ENCODE measurements at regions not wholly inside any gene's neighbourhood (a gene's known extent, or its start where the extent isn't known, plus 50 kb on each side); places are given as distances from the start of the nearest gene placed in this dataset.

DNA sequence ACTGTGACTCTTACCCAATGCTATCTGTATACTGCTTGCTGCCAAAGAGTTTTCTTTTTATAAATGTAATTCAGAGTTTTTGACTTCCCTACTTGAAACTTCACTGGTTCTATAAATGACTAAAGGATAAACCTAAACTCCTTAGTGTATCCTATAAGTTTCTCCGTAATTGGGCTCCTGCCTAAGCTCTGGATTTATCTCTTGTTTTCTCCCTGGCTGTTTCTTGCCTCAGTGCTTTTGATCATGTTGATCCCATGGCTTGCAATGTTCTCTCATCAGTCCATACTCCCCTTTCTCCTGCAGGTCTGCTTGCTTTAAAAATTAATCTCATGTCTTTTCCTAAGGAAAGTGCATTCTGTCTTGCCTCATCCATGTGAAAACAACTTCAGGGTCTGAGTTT, 1543.1 kb upstream of the IGFBP7 start:
- Mint-ChIP-seq H3K9me3 (peaks cover 2% of the 10 kb centered on the region), H3K36me3 (ENCODE audit: low read depth) (no peaks in the 10 kb centered on the region), H3K4me1 (peaks cover 2% of the 10 kb centered on the region), H3K27ac (no peak overlapping the region), H3K27me3 (ENCODE audit: low read depth) (no peaks in the 10 kb centered on the region), H3K4me3 (no peak overlapping the region)
- TF ChIP-seq, protein P1, sequence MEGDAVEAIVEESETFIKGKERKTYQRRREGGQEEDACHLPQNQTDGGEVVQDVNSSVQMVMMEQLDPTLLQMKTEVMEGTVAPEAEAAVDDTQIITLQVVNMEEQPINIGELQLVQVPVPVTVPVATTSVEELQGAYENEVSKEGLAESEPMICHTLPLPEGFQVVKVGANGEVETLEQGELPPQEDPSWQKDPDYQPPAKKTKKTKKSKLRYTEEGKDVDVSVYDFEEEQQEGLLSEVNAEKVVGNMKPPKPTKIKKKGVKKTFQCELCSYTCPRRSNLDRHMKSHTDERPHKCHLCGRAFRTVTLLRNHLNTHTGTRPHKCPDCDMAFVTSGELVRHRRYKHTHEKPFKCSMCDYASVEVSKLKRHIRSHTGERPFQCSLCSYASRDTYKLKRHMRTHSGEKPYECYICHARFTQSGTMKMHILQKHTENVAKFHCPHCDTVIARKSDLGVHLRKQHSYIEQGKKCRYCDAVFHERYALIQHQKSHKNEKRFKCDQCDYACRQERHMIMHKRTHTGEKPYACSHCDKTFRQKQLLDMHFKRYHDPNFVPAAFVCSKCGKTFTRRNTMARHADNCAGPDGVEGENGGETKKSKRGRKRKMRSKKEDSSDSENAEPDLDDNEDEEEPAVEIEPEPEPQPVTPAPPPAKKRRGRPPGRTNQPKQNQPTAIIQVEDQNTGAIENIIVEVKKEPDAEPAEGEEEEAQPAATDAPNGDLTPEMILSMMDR (IDR thresholded peaks at IDR 0.05; ENCODE audit: unreplicated experiment in 3 of 3), result no peak

DNA sequence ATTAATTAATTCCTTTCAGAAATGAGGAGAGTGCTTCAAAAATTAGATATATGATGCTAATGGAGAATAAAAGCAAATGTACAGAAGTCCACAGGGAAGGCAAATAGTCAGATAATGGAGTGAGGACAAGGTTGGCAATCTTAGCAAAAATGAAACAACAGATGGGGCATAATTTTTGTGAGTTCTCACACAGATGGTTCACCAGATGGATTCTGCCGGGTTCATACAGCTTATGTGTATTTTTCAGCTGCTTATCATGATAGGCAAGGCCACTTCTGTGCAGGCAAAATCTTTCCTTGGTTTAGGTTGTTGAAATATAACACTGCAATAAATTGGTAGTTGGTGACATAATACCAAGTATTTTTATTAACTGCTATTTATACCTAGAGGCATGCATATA, 1539.0 kb upstream of the IGFBP7 start:
- no peak overlapping the region for H3K4me3 Mint-ChIP-seq

DNA sequence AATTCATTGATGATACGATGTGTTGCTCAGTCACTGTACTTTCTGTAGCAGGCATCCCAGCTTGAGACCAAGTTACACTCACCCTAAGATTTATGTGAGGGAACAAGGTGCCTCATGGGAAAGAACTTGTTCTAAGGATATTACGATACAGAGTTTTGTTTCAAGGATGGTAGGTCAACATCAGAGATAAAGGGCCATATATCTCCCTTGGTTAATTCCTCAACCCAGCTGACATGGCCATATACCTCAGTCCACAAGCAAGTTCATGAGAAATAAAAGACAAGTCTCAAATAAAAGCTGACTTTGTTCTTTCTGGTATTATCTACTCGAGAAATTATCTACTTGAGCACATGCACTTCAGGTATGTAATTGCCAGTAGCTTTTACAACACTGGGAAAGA, 1535.9 kb upstream of the IGFBP7 start:
- H3K36me3 Mint-ChIP-seq (ENCODE audit: low read depth), result no peaks in the 10 kb centered on the region
- H3K27me3 Mint-ChIP-seq (ENCODE audit: low read depth), result no peaks in the 10 kb centered on the region
- H3K9me3 Mint-ChIP-seq, result peaks cover 3% of the 10 kb centered on the region
- TF ChIP-seq, protein P1 (IDR thresholded peaks at IDR 0.05; ENCODE audit: unreplicated experiment in 3 of 3), result no peak
- no peak overlapping the region for H3K27ac Mint-ChIP-seq
- H3K4me1 Mint-ChIP-seq, result no peaks in the 10 kb centered on the region
- H3K4me3 Mint-ChIP-seq, result no peak overlapping the region

More for the DNA sequence above, 1539.0 kb upstream of the IGFBP7 start:
- TF ChIP-seq, protein P1 (IDR thresholded peaks at IDR 0.05; ENCODE audit: unreplicated experiment in 3 of 3), result no peak
- Mint-ChIP-seq H3K27me3 (ENCODE audit: low read depth) (no peaks in the 10 kb centered on the region), H3K4me1 (no peaks in the 10 kb centered on the region), H3K9me3 (no peaks in the 10 kb centered on the region), H3K36me3 (ENCODE audit: low read depth) (no peaks in the 10 kb centered on the region), H3K27ac (no peak overlapping the region)

DNA sequence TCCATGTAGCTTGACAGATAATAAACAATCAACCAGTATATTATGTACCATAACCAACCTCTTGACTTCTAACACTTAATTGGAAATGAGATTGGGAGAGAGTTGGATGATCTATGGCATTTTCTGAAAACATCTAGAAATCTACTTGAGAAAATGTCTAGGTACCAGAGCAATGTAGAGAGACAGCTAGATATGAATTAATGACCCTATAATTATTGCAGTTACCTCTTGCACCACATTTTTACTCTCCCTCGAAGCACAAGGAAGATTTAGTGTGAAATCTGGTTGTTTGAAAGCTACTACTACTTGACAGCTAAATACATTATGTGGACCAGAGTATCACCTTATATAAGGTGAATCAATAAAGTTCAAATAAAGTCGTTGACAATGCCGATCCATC, 1534.4 kb upstream of the IGFBP7 start:
- Mint-ChIP-seq H3K4me1 (no peaks in the 10 kb centered on the region), H3K36me3 (ENCODE audit: low read depth) (no peaks in the 10 kb centered on the region), H3K27me3 (ENCODE audit: low read depth) (no peaks in the 10 kb centered on the region), H3K4me3 (no peak overlapping the region), H3K9me3 (peaks cover 3% of the 10 kb centered on the region), H3K27ac (no peak overlapping the region)
- TF ChIP-seq, protein P1 (IDR thresholded peaks at IDR 0.05; ENCODE audit: unreplicated experiment in 3 of 3), result no peak

DNA sequence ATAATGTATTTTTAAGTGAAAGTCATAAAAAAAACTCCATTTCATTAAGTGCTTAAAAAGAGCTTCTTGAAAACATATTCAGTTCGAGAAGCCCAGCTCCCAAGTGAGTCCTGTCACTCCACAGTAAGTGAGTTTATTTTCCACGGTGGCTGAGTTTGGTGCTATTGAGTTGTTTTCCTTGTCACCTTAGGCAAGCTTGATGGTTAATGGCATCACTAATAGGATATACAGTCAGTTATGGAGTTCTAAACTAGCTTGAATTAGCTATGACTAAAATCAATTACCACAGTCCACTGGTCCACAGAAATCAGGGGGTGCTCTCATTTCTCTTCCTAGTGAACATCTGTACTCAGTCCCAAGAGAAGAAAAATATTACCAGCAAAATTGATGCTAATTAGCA, 1526.2 kb upstream of the IGFBP7 start:
- Mint-ChIP-seq H3K36me3 (ENCODE audit: low read depth) (no peaks in the 10 kb centered on the region), H3K27ac (no peak overlapping the region), H3K4me3 (no peak overlapping the region), H3K9me3 (no peaks in the 10 kb centered on the region), H3K27me3 (ENCODE audit: low read depth) (no peaks in the 10 kb centered on the region), H3K4me1 (no peaks in the 10 kb centered on the region)
- TF ChIP-seq, protein P1 (IDR thresholded peaks at IDR 0.05; ENCODE audit: unreplicated experiment in 3 of 3), result no peak

DNA sequence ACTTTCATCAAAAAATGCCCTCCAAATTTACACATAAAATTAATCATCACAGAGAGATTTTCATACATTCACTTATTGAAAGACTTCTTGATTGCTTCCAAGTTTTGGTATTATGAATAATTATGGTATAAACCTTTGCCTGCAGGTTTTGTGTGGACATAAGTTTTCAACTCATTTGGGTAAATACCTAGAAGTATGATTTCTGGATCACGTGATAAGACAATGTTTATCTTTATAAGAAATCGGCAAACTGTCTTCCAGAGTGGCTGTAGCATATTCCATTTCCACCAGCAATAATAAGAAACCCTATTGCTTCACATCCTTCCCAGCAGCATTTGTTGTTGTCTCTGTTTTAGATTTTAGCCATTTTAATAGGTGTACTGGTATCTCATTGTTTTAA, 1507.0 kb upstream of the IGFBP7 start:
- Mint-ChIP-seq H3K27me3 (ENCODE audit: low read depth) (no peaks in the 10 kb centered on the region), H3K36me3 (ENCODE audit: low read depth) (no peaks in the 10 kb centered on the region), H3K9me3 (peaks cover 11% of the 10 kb centered on the region), H3K4me1 (no peaks in the 10 kb centered on the region), H3K4me3 (no peak overlapping the region), H3K27ac (no peak overlapping the region)
- TF ChIP-seq, protein P1 (IDR thresholded peaks at IDR 0.05; ENCODE audit: unreplicated experiment in 3 of 3), result no peak
